Psoas muscle (tissue), 7 donors: ENCODE measurements at regions not wholly inside any gene's neighbourhood (a gene's known extent, or its start where the extent isn't known, plus 50 kb on each side); places are given as distances from the start of the nearest gene placed in this dataset.

Source experiments
- ATAC-seq, 4 donors: fragments of 200-7000 bp; cut with Tn5 transposase; one replicate each; pipeline ENCODE4 v1.9.1; 2020; ENCODE audit warnings: moderate library complexity in 3 of 4, mild to moderate bottlenecking in 2 of 4
- DNase-seq, 2 donors: peaks; one replicate each; pipeline ENCODE4 v3.0.0-alpha.2; 2020
- H3K27ac ChIP-seq: fragments of 200-600 bp; one replicate; pipeline ENCODE4 v1.8.0; 2022
- H3K27me3 ChIP-seq, 3 donors: fragments of 200-600 bp in 1 of 3; one replicate each; pipeline versions ENCODE4 v1.6.1 to v1.8.0; 2013 to 2022; ENCODE audit warnings: low read length in 2 of 3, mild to moderate bottlenecking in 2 of 3, moderate library complexity in 1 of 3; ENCODE audit not compliant: insufficient read depth in 3 of 3
- H3K36me3 ChIP-seq, 2 donors: fragments of 200-600 bp in 1 of 2; one replicate each; pipeline versions ENCODE4 v1.6.1 to v1.8.0; 2013 to 2022; ENCODE audit warnings: low read depth in 1 of 2, mild to moderate bottlenecking in 1 of 2, moderate library complexity in 1 of 2; ENCODE audit not compliant: insufficient read depth in 1 of 2
- H3K4me1 ChIP-seq: fragments of 200-600 bp; one replicate; pipeline ENCODE4 v1.8.0; 2022
- H3K4me3 ChIP-seq: fragments of 200-600 bp; one replicate; pipeline ENCODE4 v1.8.0; 2022; ENCODE audit warnings: mild to moderate bottlenecking
- H3K9me3 ChIP-seq: fragments of 200-600 bp; one replicate; pipeline ENCODE4 v1.8.0; 2022
- WGBS, 3 donors: extraction: QIAGEN DNeasy Blood & Tissue Kit; methylation state at CpG; one replicate each; pipeline versions ENCODE4 v1.1.6 to v1.1.7; 2013; 5-methylcytosine and 5-hydroxymethylcytosine counted together
- intact Hi-C, 2 donors: fragments of 100-400 bp; cut with DNase I; formaldehyde crosslinking; loops; one replicate each; pipeline versions ENCODE4 v1.11.0 to v1.14.2; 2022
- TF ChIP-seq, protein P1 (sequence below): fragments of 200-600 bp; IDR thresholded peaks from one replicate; pipeline ENCODE4 v1.8.0; 2022; ENCODE audit warnings: antibody characterized with exemption
- donor health status: healthy with polysubstance abuse.
- donor health status: DM: no; HTN: no; CAD: no; lungs with moderate emphysema.
- donor health status: Bipolar disorder and iron deficiency.
- donor health status: healthy.
- donor health status: DM: yes; HTN: yes; CAD: no.
- donor health status: DM: no; HTN: no; CAD: no.
- donor health status: DM: yes; HTN: yes; CAD: no.

DNA sequence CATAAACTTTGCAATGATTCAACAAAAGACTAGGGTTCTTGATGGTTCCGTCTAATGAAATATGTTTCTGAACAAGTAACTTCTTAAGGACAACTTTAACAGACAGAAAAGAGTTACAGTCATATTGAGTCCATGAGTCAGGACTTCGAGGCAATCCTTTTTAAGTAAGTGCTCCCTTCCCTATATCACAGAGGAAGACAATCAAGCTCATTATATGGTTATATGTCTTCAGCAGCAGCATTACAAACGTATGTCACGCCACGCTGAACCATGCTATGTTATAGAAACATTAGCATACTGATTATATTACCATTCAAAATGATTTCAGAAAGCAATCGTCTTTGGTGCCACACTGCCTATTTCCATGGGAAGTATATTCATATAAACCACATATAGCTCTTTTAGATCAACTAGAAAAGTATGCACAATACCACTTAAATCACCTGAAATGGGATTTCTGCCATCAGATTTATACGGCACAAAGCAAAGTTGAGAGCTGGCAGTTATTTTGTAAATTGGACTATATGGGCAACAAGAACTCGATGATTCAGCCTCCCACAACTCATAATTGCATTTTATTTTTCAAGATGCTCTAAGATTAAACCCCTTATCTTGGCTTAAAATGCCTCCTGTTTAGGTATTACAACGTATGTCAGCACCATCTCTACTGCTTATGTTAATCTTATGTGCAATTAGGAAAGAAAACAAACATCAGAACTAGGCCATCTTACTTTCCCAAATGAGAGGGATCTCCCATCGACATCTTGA is 111.3 kb upstream of the SAMSN1 start:
- Histone ChIP-seq H3K4me3 (no peak overlapping the region), H3K9me3 (no peaks in the 10 kb centered on the region), H3K36me3 (no peaks in the 10 kb centered on the region), H3K27ac (no peak overlapping the region), H3K27me3 (no peaks in the 10 kb centered on the region), H3K4me1 (no peaks in the 10 kb centered on the region)
- WGBS, 3 donors: 79 to 82% (median 79%) methylated on average over 10 of the region's 10 CpGs
- ATAC-seq: no peak
- intact Hi-C loops: no loop called here
- TF ChIP-seq, protein P1, sequence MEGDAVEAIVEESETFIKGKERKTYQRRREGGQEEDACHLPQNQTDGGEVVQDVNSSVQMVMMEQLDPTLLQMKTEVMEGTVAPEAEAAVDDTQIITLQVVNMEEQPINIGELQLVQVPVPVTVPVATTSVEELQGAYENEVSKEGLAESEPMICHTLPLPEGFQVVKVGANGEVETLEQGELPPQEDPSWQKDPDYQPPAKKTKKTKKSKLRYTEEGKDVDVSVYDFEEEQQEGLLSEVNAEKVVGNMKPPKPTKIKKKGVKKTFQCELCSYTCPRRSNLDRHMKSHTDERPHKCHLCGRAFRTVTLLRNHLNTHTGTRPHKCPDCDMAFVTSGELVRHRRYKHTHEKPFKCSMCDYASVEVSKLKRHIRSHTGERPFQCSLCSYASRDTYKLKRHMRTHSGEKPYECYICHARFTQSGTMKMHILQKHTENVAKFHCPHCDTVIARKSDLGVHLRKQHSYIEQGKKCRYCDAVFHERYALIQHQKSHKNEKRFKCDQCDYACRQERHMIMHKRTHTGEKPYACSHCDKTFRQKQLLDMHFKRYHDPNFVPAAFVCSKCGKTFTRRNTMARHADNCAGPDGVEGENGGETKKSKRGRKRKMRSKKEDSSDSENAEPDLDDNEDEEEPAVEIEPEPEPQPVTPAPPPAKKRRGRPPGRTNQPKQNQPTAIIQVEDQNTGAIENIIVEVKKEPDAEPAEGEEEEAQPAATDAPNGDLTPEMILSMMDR: no peak
- no peak for DNase-seq

DNA sequence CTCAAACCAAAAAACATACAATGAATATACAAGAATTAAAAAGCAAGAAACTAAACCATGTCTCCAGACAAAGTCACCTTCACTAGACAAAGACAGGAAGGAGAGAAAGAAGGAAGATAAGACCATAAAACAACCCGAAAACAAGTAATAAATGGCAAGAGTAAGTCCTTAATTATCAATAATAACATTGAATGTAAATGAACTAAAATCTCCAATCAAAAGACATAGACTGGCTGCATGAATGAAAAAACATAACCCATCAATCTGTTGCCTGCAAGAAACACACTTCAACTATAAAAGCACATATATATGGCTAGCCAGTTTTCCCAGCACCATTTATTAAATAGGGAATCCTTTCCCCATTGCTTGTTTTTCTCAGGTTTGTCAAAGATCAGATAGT is 100.8 kb upstream of the SAMSN1 start:
- peaks cover 6% of the 10 kb centered on the region for H3K9me3 ChIP-seq
- DNase-seq: no peak
- no peak overlapping the region for H3K4me3 ChIP-seq
- intact Hi-C loops: no loop called here
- WGBS, 3 donors: 56 to 76% (median 65%) methylated on average over 1 of the region's 1 CpG
- H3K4me1 ChIP-seq: no peaks in the 10 kb centered on the region
- H3K27me3 ChIP-seq: no peaks in the 10 kb centered on the region
- no peak for ATAC-seq
- H3K27ac ChIP-seq: no peak overlapping the region
- no peaks in the 10 kb centered on the region for H3K36me3 ChIP-seq
- TF ChIP-seq, protein P1: no peak

DNA sequence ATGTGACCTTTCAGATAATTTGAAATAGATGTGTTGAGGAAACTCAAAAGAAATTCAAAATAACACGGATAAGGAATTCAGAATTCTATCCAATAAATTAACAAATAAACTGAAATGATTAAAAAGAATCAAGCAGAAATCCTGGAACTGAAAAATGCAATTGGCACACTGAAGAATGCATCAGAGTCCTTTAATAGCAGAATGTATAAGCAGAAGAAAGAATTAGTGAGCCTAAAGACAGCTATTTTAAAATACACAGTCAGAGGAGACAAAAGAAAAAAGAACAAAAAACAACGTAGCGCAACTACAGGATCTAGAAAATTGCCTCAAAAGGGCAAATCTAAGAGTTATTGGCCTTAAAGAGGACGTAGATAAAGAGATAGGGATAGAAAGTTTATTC is 99.6 kb upstream of the SAMSN1 start:
- ATAC-seq: no peak
- Histone ChIP-seq H3K9me3 (peaks cover 6% of the 10 kb centered on the region), H3K36me3 (no peaks in the 10 kb centered on the region), H3K27ac (no peak overlapping the region), H3K4me3 (no peak overlapping the region), H3K4me1 (no peaks in the 10 kb centered on the region), H3K27me3 (no peaks in the 10 kb centered on the region)
- WGBS, 3 donors: 56 to 77% (median 69%) methylated on average over 4 of the region's 4 CpGs
- no peak for DNase-seq
- TF ChIP-seq, protein P1: no peak
- intact Hi-C loops: no loop called here

DNA sequence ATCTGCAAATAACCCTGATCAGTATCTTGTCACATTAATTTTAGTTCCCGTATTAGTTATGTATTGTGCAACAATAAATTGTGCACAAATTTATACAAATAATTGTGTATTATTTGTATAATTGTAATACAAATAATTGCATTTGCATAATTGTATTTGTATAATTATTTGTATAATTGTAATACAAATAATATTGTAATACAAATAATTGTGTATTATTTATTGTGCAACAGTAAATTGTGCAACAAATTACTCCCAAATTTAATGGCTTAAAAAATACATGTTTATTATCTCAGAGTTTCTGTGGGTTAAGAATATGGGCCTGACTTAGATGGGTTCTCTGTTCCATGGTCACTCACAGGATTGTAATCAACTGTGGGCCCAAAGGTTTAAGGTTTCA is 86.2 kb upstream of the SAMSN1 start:
- no peak for ATAC-seq
- intact Hi-C loops: no loop called here
- 94 to 100% (median 98%) methylated on average over 1 of the region's 1 CpG for WGBS, 3 donors

More for the DNA sequence above, 86.2 kb upstream of the SAMSN1 start:
- no peaks in the 10 kb centered on the region for H3K27me3 ChIP-seq
- TF ChIP-seq, protein P1: no peak
- H3K4me3 ChIP-seq: no peak overlapping the region
- H3K4me1 ChIP-seq: no peaks in the 10 kb centered on the region
- H3K36me3 ChIP-seq: no peaks in the 10 kb centered on the region
- H3K9me3 ChIP-seq: no peaks in the 10 kb centered on the region
- H3K27ac ChIP-seq: no peak overlapping the region
- no peak for DNase-seq
